NCI-H2227 (cell line): ENCODE measurements at regions not wholly inside any gene's neighbourhood (a gene's known extent, or its start where the extent isn't known, plus 50 kb on each side); places are given as distances from the start of the nearest gene placed in this dataset.
"Not testable (repeated sequence)": the region's sequence is repeated elsewhere in the genome, so short reads cannot be mapped to it uniquely, and the experiment has no call there.

Experiments
- DNase-seq: peaks from one replicate; lab custom pipeline; 2025; ENCODE audit not compliant: unreplicated experiment; lab: John Stamatoyannopoulos, UW

- DNase-seq, result no peak
Observed at GRCh38 chr18:30469091-30469490, 573.5 kb downstream of the DSC3 start.

GRCh38 chr18:30465096-30465495 lies 577.4 kb downstream of the DSC3 start:
- DNase-seq, result no peak

GRCh38 chr18:30457156-30457555 lies 585.4 kb downstream of the DSC3 start:
- no peak for DNase-seq

- DNase-seq, result no peak
Observed at GRCh38 chr18:30455741-30456140, 586.8 kb downstream of the DSC3 start.

- no peak for DNase-seq
Observed at GRCh38 chr18:30454920-30455319, 587.6 kb downstream of the DSC3 start.

GRCh38 chr18:30451981-30452380 lies 590.6 kb downstream of the DSC3 start:
- no peak for DNase-seq

GRCh38 chr18:30450927-30451326 lies 591.6 kb downstream of the DSC3 start:
- no peak for DNase-seq

- no peak for DNase-seq
Observed at GRCh38 chr18:30446605-30447004, 595.9 kb downstream of the DSC3 start.

- DNase-seq, result no peak
Observed at GRCh38 chr18:30444544-30444943, 598.0 kb downstream of the DSC3 start.

GRCh38 chr18:30440351-30440750 lies 602.2 kb downstream of the DSC3 start:
- DNase-seq, result no peak

- no peak for DNase-seq
Observed at GRCh38 chr18:30439174-30439573, 603.4 kb downstream of the DSC3 start.

- no peak for DNase-seq
Observed at GRCh38 chr18:30432349-30432748, 610.2 kb downstream of the DSC3 start.

- not testable (repeated sequence) for DNase-seq
Observed at GRCh38 chr18:30419399-30419798, 623.1 kb downstream of the DSC3 start.

GRCh38 chr18:30415903-30416302 lies 626.6 kb downstream of the DSC3 start:
- no peak for DNase-seq

GRCh38 chr18:30409120-30409519 lies 633.4 kb downstream of the DSC3 start:
- no peak for DNase-seq

GRCh38 chr18:30406728-30407127 lies 635.8 kb downstream of the DSC3 start:
- no peak for DNase-seq

- no peak for DNase-seq
Observed at GRCh38 chr18:30405038-30405437, 637.5 kb downstream of the DSC3 start.

- DNase-seq, result no peak
Observed at GRCh38 chr18:30404422-30404821, 638.1 kb downstream of the DSC3 start.

GRCh38 chr18:30403278-30403677 lies 639.3 kb downstream of the DSC3 start:
- no peak for DNase-seq

GRCh38 chr18:30387401-30387800 lies 655.1 kb downstream of the DSC3 start:
- no peak for DNase-seq

GRCh38 chr18:30386624-30387023 lies 655.9 kb downstream of the DSC3 start:
- DNase-seq, result no peak

- no peak for DNase-seq
Observed at GRCh38 chr18:30385684-30386083, 656.9 kb downstream of the DSC3 start.

- no peak for DNase-seq
Observed at GRCh38 chr18:30381826-30382225, 660.7 kb downstream of the DSC3 start.

GRCh38 chr18:30378097-30378496 lies 664.4 kb downstream of the DSC3 start:
- DNase-seq, result no peak
